Peyer's patch (tissue), 4 donors: ENCODE measurements at regions not wholly inside any gene's neighbourhood (a gene's known extent, or its start where the extent isn't known, plus 50 kb on each side); places are given as distances from the start of the nearest gene placed in this dataset.
"Not testable (repeated sequence)": the region's sequence is repeated elsewhere in the genome, so short reads cannot be mapped to it uniquely, and the experiment has no call there.

ENCODE experiments used
- CTCF ChIP-seq, 6 experiments: fragments of 450-650 bp in 4 of 6; fragments of 200-600 bp in 2 of 6; sonication (generic) in 1 of 6; IDR thresholded peaks; one replicate each; pipeline ENCODE4 v1.5.1; 2017 to 2019; ENCODE audit warnings: antibody characterized with exemption in 6 of 6, mild to moderate bottlenecking in 3 of 6, moderate library complexity in 1 of 6
- POLR2A ChIP-seq, 2 donors: fragments of 450-650 bp; IDR thresholded peaks; one replicate each; pipeline ENCODE4 v1.5.1; 2017; ENCODE audit warnings: antibody characterized with exemption in 2 of 2, mild to moderate bottlenecking in 2 of 2, moderate library complexity in 2 of 2

GRCh38 chr2:226291281-226291680 is 508.3 kb downstream of the IRS1 start:
- not testable (repeated sequence) for TF ChIP-seq CTCF, POLR2A (IDR thresholded peaks at IDR 0.05)
